CD4-positive, alpha-beta T cell treated with Interleukin-6 at 100 ng/mL for 8 hours (primary cell): ENCODE measurements at regions not wholly inside any gene's neighbourhood (a gene's known extent, or its start where the extent isn't known, plus 50 kb on each side); places are given as distances from the start of the nearest gene placed in this dataset.

Experiments
- DNase-seq: peaks from one replicate; pipeline ENCODE4 v3.0.0-alpha.2; 2020; ENCODE audit warnings: mixed read lengths, low spot score

- DNase-seq = no peak
Observed at GRCh38 chr12:30827101-30828066, 72.6 kb upstream of the CAPRIN2 start.

- DNase-seq = no peak
Observed at GRCh38 chr12:30826276-30826675, 71.5 kb upstream of the CAPRIN2 start.

- DNase-seq = no peak
Observed at GRCh38 chr12:30825341-30825740, 70.6 kb upstream of the CAPRIN2 start.

- DNase-seq = no peak
Observed at GRCh38 chr12:30824311-30824710, 69.6 kb upstream of the CAPRIN2 start.

GRCh38 chr12:30823764-30824163, 69.0 kb upstream of the CAPRIN2 start:
- no peak for DNase-seq

- peak; percentile 34 for DNase-seq
Observed at GRCh38 chr12:30823156-30823699, 68.5 kb upstream of the CAPRIN2 start.

GRCh38 chr12:30822385-30823155, 67.8 kb upstream of the CAPRIN2 start:
- peak; percentile 22 for DNase-seq

- no peak for DNase-seq
Observed at GRCh38 chr12:30820406-30820946, 65.7 kb upstream of the CAPRIN2 start.

- no peak for DNase-seq
Observed at GRCh38 chr12:30818562-30818961, 63.8 kb upstream of the CAPRIN2 start.

- no peak for DNase-seq
Observed at GRCh38 chr12:30816742-30817465, 62.2 kb upstream of the CAPRIN2 start.

- DNase-seq = no peak
Observed at GRCh38 chr12:30814295-30814655, 59.5 kb upstream of the CAPRIN2 start.

- no peak for DNase-seq
Observed at GRCh38 chr12:30813525-30814294, 59.0 kb upstream of the CAPRIN2 start.

GRCh38 chr12:30811966-30812365, 57.2 kb upstream of the CAPRIN2 start:
- DNase-seq = no peak

- no peak for DNase-seq
Observed at GRCh38 chr12:30810918-30811317, 56.2 kb upstream of the CAPRIN2 start.

GRCh38 chr12:30807695-30808034, 52.9 kb upstream of the CAPRIN2 start:
- no peak for DNase-seq

- peak; percentile 26 for DNase-seq
Observed at GRCh38 chr12:30806989-30807694, 52.4 kb upstream of the CAPRIN2 start.

GRCh38 chr12:30805959-30806358, 51.2 kb upstream of the CAPRIN2 start:
- no peak for DNase-seq
